H1 (cell line): ENCODE measurements at regions not wholly inside any gene's neighbourhood (a gene's known extent, or its start where the extent isn't known, plus 50 kb on each side); places are given as distances from the start of the nearest gene placed in this dataset.

Experiments
- CTCF ChIA-PET: fragments of 300-600 bp; sonication (Branson Sonifier 250); formaldehyde crosslinking; loops from one replicate; lab custom pipeline; 2021; ENCODE audit not compliant: partially characterized antibody; lab: Charles Lee
- POLR2A ChIA-PET: fragments of 300-600 bp; sonication (Branson Sonifier 250); formaldehyde crosslinking; loops from one replicate; lab custom pipeline; 2021; ENCODE audit warnings: inconsistent platforms; ENCODE audit not compliant: partially characterized antibody; lab: Charles Lee
- DNase-seq, 2 experiments: peaks; one replicate each; pipeline versions ENCODE4 v3.0.0 to v3.0.0-alpha.2; 2010 to 2022; ENCODE audit warnings: low spot score in 2 of 2, low read depth in 1 of 2, mixed read lengths in 1 of 2
- FAIRE-seq: peaks from 2 replicates; lab custom pipeline; 2011; peaks lifted over from hg19 to GRCh38; lab: Jason Lieb, UNC
- H2AFZ ChIP-seq: 2 replicates; pipeline ENCODE4 v1.8.1; 2012; ENCODE audit warnings: low read length, inconsistent platforms
- H2AK5ac ChIP-seq: 2 replicates; pipeline ENCODE4 v1.6.1; 2013; ENCODE audit warnings: low read depth, low read length
- H2BK120ac ChIP-seq: replicated peaks from 2 replicates; pipeline ENCODE3; 2013; ENCODE audit warnings: low read depth, low read length, inconsistent platforms
- H2BK12ac ChIP-seq: 2 replicates; pipeline ENCODE4 v1.6.1; 2013; ENCODE audit warnings: low read depth, low read length
- H2BK15ac ChIP-seq: 2 replicates; pipeline ENCODE4 v1.6.1; 2013; ENCODE audit warnings: low read length
- H2BK20ac ChIP-seq: 2 replicates; pipeline ENCODE4 v1.6.1; 2013; ENCODE audit warnings: low read length
- H2BK5ac ChIP-seq: 2 replicates; pipeline ENCODE4 v1.6.1; 2013; ENCODE audit warnings: low read depth, low read length
- H3K14ac ChIP-seq: 2 replicates; pipeline ENCODE4 v1.6.1; 2013; ENCODE audit warnings: inconsistent platforms; ENCODE audit not compliant: insufficient read length
- H3K18ac ChIP-seq: 2 replicates; pipeline ENCODE4 v1.6.1; 2013; ENCODE audit warnings: low read length; ENCODE audit errors: extremely low read depth
- H3K23ac ChIP-seq: 2 replicates; pipeline ENCODE4 v1.6.1; 2013; ENCODE audit warnings: inconsistent platforms; ENCODE audit not compliant: insufficient read length
- H3K23me2 ChIP-seq: 2 replicates; pipeline ENCODE4 v1.6.1; 2013; ENCODE audit warnings: low read depth, low read length
- H3K27ac ChIP-seq: 2 replicates; pipeline ENCODE4 v1.6.1; 2011; ENCODE audit warnings: low read depth, low read length, inconsistent platforms
- H3K27me3 ChIP-seq, 4 experiments: replicated peaks in 1 of 4; 1 replicate in 1 of 4; 2 replicates in 3 of 4; pipeline versions ENCODE4 v1.6.1 to v1.8.1; 2011 to 2013; ENCODE audit warnings: low read length in 3 of 4, mild to moderate bottlenecking in 3 of 4, inconsistent platforms in 2 of 4, mixed read lengths in 2 of 4, moderate library complexity in 1 of 4; ENCODE audit not compliant: control insufficient read depth in 3 of 4, insufficient read depth in 3 of 4; ENCODE audit errors: extremely low read depth in 1 of 4
- H3K36me3 ChIP-seq, 4 experiments: 2 replicates each; pipeline versions ENCODE4 v1.6.1 to v1.8.1; 2011 to 2013; ENCODE audit warnings: mild to moderate bottlenecking in 4 of 4, low read length in 3 of 4, moderate library complexity in 2 of 4, control low read depth in 1 of 4, inconsistent platforms in 1 of 4; ENCODE audit not compliant: insufficient read depth in 4 of 4, control insufficient read depth in 2 of 4
- H3K4ac ChIP-seq: replicated peaks from 2 replicates; pipeline ENCODE3; 2013; ENCODE audit warnings: low read length, low read depth, mixed read lengths, inconsistent platforms; ENCODE audit not compliant: insufficient read length
- H3K4me1 ChIP-seq, 4 experiments: replicated peaks in 1 of 4; 1 replicate in 1 of 4; 2 replicates in 3 of 4; pipeline versions ENCODE4 v1.6.1 to v1.8.1; 2011 to 2013; ENCODE audit warnings: low read length in 3 of 4, inconsistent platforms in 2 of 4, mixed read lengths in 1 of 4; ENCODE audit not compliant: insufficient read depth in 4 of 4, control insufficient read depth in 3 of 4
- H3K4me2 ChIP-seq, 2 experiments: 2 replicates each; pipeline versions ENCODE4 v1.6.1 to v1.8.1; 2011 to 2013; ENCODE audit warnings: low read depth in 2 of 2, low read length in 2 of 2, control low read depth in 1 of 2, inconsistent platforms in 1 of 2, mild to moderate bottlenecking in 1 of 2; ENCODE audit not compliant: insufficient read depth in 1 of 2
- H3K4me3 ChIP-seq, 4 experiments: fragments of 200-600, 300-600 bp in 1 of 4; sonication (generic), shearing (Covaris generic), sonication (Bioruptor Twin) in 1 of 4; 2 replicates each; pipeline versions ENCODE4 v1.5.1 to v1.8.1; 2011 to 2016; ENCODE audit warnings: low read length in 4 of 4, low read depth in 3 of 4, control low read depth in 2 of 4, inconsistent platforms in 2 of 4, mild to moderate bottlenecking in 2 of 4, mixed read lengths in 1 of 4, moderate library complexity in 1 of 4; ENCODE audit not compliant: insufficient read depth in 2 of 4; ENCODE audit errors: extremely low read depth in 1 of 4
- H3K56ac ChIP-seq: replicated peaks from 2 replicates; pipeline ENCODE3; 2013; ENCODE audit warnings: low read depth, mild to moderate bottlenecking, mixed read lengths, low read length, inconsistent platforms; ENCODE audit not compliant: insufficient read length
- H3K79me1 ChIP-seq: 2 replicates; pipeline ENCODE4 v1.6.1; 2013; ENCODE audit warnings: low read depth, low read length, control low read depth
- H3K79me2 ChIP-seq, 2 experiments: 2 replicates each; pipeline versions ENCODE4 v1.6.1 to v1.8.1; 2012 to 2013; ENCODE audit warnings: low read length in 2 of 2, mild to moderate bottlenecking in 2 of 2, inconsistent platforms in 1 of 2; ENCODE audit not compliant: insufficient read depth in 2 of 2, control insufficient read depth in 1 of 2
- H3K9ac ChIP-seq, 4 experiments: replicated peaks in 1 of 4; 1 replicate in 1 of 4; 2 replicates in 3 of 4; pipeline versions ENCODE4 v1.6.1 to v1.8.1; 2011 to 2013; ENCODE audit warnings: low read depth in 3 of 4, low read length in 3 of 4, control low read depth in 2 of 4, mild to moderate bottlenecking in 2 of 4, moderate library complexity in 2 of 4, inconsistent platforms in 1 of 4; ENCODE audit errors: extremely low read depth in 1 of 4
- H3K9me3 ChIP-seq, 2 experiments: 2 replicates each; pipeline versions ENCODE4 v1.6.1 to v1.8.1; 2012 to 2013; ENCODE audit warnings: mild to moderate bottlenecking in 2 of 2, moderate library complexity in 2 of 2, control low read depth in 1 of 2, inconsistent platforms in 1 of 2, low read depth in 1 of 2, low read length in 1 of 2, mixed read lengths in 1 of 2; ENCODE audit not compliant: insufficient read depth in 2 of 2
- H4K20me1 ChIP-seq, 2 experiments: replicated peaks in 1 of 2; 2 replicates each; pipeline versions ENCODE3 to v1.8.1; 2011 to 2013; ENCODE audit warnings: inconsistent platforms in 2 of 2, low read length in 2 of 2, mild to moderate bottlenecking in 1 of 2; ENCODE audit not compliant: insufficient read depth in 2 of 2, control insufficient read depth in 1 of 2
- H4K5ac ChIP-seq: 2 replicates; pipeline ENCODE4 v1.6.1; 2013; ENCODE audit warnings: low read length, low read depth, mixed read lengths, inconsistent platforms; ENCODE audit not compliant: insufficient read length
- H4K8ac ChIP-seq: 2 replicates; pipeline ENCODE4 v1.8.0; 2013; ENCODE audit warnings: mild to moderate bottlenecking, moderate library complexity, low read length, inconsistent platforms; ENCODE audit not compliant: insufficient read depth; ENCODE audit errors: extremely low read depth
- H4K91ac ChIP-seq: replicated peaks from 2 replicates; pipeline ENCODE3; 2013; ENCODE audit warnings: low read length, mixed read lengths, inconsistent platforms; ENCODE audit not compliant: insufficient read length
- ATF3 ChIP-seq: IDR thresholded peaks from 2 replicates; pipeline ENCODE4 v1.6.1; 2011; ENCODE audit warnings: low read depth, mild to moderate bottlenecking, low read length; ENCODE audit not compliant: insufficient read depth
- CBX5 ChIP-seq: fragments of 300-800, 300-1000 bp; sonication (generic); IDR thresholded peaks from 2 replicates; pipeline ENCODE4 v1.7.1; 2016; ENCODE audit warnings: antibody characterized with exemption, low read length, low read depth
- CEBPB ChIP-seq: IDR thresholded peaks from 2 replicates; pipeline ENCODE4 v1.6.1; 2012; ENCODE audit warnings: low read depth, low read length
- CHD2 ChIP-seq: IDR thresholded peaks from 2 replicates; pipeline ENCODE4 v1.6.1; 2012; ENCODE audit warnings: low read length, improper control_type of control experiment
- EP300 ChIP-seq, 2 experiments: IDR thresholded peaks; 1 replicate in 1 of 2; 2 replicates in 1 of 2; pipeline ENCODE4 v1.6.1; 2011 to 2012; ENCODE audit warnings: low read depth in 2 of 2, low read length in 2 of 2, mild to moderate bottlenecking in 2 of 2, borderline replicate concordance in 1 of 2, inconsistent platforms in 1 of 2, moderate library complexity in 1 of 2
- GABPA ChIP-seq: IDR thresholded peaks from 2 replicates; pipeline ENCODE4 v1.6.1; 2011; ENCODE audit warnings: mild to moderate bottlenecking, low read length, moderate library complexity, borderline replicate concordance; ENCODE audit not compliant: insufficient read depth
- HDAC2 ChIP-seq, 2 experiments: fragments of 300-600 bp in 1 of 2; sonication (generic) in 1 of 2; IDR thresholded peaks; 2 replicates each; pipeline ENCODE4 v1.6.1; 2011 to 2012; ENCODE audit warnings: low read depth in 2 of 2, low read length in 2 of 2, mild to moderate bottlenecking in 2 of 2, moderate library complexity in 2 of 2, borderline replicate concordance in 1 of 2, inconsistent platforms in 1 of 2
- JUN ChIP-seq: IDR thresholded peaks from 2 replicates; pipeline ENCODE4 v1.6.1; 2011; ENCODE audit warnings: low read depth, mild to moderate bottlenecking, improper control_type of control experiment, low read length
- RAD21 ChIP-seq, 2 experiments: IDR thresholded peaks in 1 of 2; conservative IDR thresholded peaks in 1 of 2; 2 replicates each; pipeline ENCODE4 v1.6.1; 2011; ENCODE audit warnings: low read depth in 2 of 2, low read length in 2 of 2, improper control_type of control experiment in 1 of 2, inconsistent platforms in 1 of 2, mild to moderate bottlenecking in 1 of 2, moderate library complexity in 1 of 2
- RBBP5 ChIP-seq: IDR thresholded peaks from 2 replicates; pipeline ENCODE4 v1.7.1; 2012; ENCODE audit warnings: low read depth, mild to moderate bottlenecking, inconsistent platforms, low read length, moderate library complexity, borderline replicate concordance
- TCF12 ChIP-seq: IDR thresholded peaks from 2 replicates; pipeline ENCODE4 v1.6.1; 2011; ENCODE audit warnings: low read depth, mild to moderate bottlenecking, low read length
- TEAD4 ChIP-seq: IDR thresholded peaks from 2 replicates; pipeline ENCODE4 v1.6.1; 2012; ENCODE audit warnings: low read depth, low read length, inconsistent platforms, mixed read lengths

- no peaks in the 10 kb centered on the region for H3K9me3 ChIP-seq
- no peak overlapping the region for H3K23ac ChIP-seq
- no peak overlapping the region for H2BK5ac ChIP-seq
- no peak overlapping the region for H4K8ac ChIP-seq
- H3K18ac ChIP-seq = no peak overlapping the region
- H3K4me3 ChIP-seq = no peak overlapping the region
- no peaks in the 10 kb centered on the region; a peak in 1 of 7 replicates for H3K4me1 ChIP-seq
- no peak overlapping the region for H2BK12ac ChIP-seq
- H4K91ac ChIP-seq = no peak overlapping the region
- H2AK5ac ChIP-seq = no peak overlapping the region
- H4K20me1 ChIP-seq = no peaks in the 10 kb centered on the region
- H2BK15ac ChIP-seq = no peak overlapping the region
- H2BK120ac ChIP-seq = no peak overlapping the region
- H3K79me2 ChIP-seq = no peaks in the 10 kb centered on the region
- no peak overlapping the region for H3K9ac ChIP-seq
- H3K4me2 ChIP-seq = no peak overlapping the region
- no peaks in the 10 kb centered on the region for H3K36me3 ChIP-seq
- no peak overlapping the region for H3K27ac ChIP-seq
- TF ChIP-seq CBX5 (no peak), CHD2 (no peak), CEBPB (no peak), TCF12 (no peak), TEAD4 (no peak), RBBP5 (no peak), JUN (no peak), RAD21 (IDR thresholded peaks at IDR 0.05 in 1 of 2, conservative IDR thresholded peaks at IDR 0.05 in 1 of 2; ENCODE audit: low read depth in 2 of 2, low read length in 2 of 2) (no peak), HDAC2 (IDR thresholded peaks at IDR 0.05; ENCODE audit: borderline replicate concordance in 1 of 2, low read depth in 2 of 2, low read length in 2 of 2) (no peak), GABPA (no peak), EP300 (IDR thresholded peaks at IDR 0.05; ENCODE audit: borderline replicate concordance in 1 of 2, low read depth in 2 of 2, low read length in 2 of 2) (no peak), ATF3 (no peak)
- ChIA-PET CTCF (no interaction called here), POLR2A (no interaction called here)
- no peak overlapping the region for H3K14ac ChIP-seq
- no peaks in the 10 kb centered on the region for H3K27me3 ChIP-seq
- H3K4ac ChIP-seq = no peak overlapping the region
- H3K23me2 ChIP-seq = no peaks in the 10 kb centered on the region
- H3K79me1 ChIP-seq = no peaks in the 10 kb centered on the region
- H2AFZ ChIP-seq = no peak overlapping the region
- H4K5ac ChIP-seq = no peak overlapping the region
- no peak for DNase-seq
- no peak for FAIRE-seq
- no peak overlapping the region for H2BK20ac ChIP-seq
- H3K56ac ChIP-seq = no peak overlapping the region
Observed at GRCh38 chr6:130674604-130675003, 152.6 kb upstream of the SMLR1 start.
